Mesenchymal stem cell (in vitro differentiated cells and primary cell): ENCODE measurements at regions not wholly inside any gene's neighbourhood (a gene's known extent, or its start where the extent isn't known, plus 50 kb on each side); places are given as distances from the start of the nearest gene placed in this dataset.

Experiments used
- DNase-seq: peaks from one replicate; pipeline ENCODE4 v3.0.0-alpha.2; 2013
- H2AFZ ChIP-seq: one replicate; pipeline ENCODE4 v1.6.1; 2013; ENCODE audit warnings: low read depth, mild to moderate bottlenecking, control low read depth, inconsistent platforms, low read length, moderate library complexity
- H2AK5ac ChIP-seq: 2 replicates; pipeline ENCODE4 v1.6.1; 2013; ENCODE audit warnings: low read length, moderate library complexity, mild to moderate bottlenecking, inconsistent platforms; ENCODE audit not compliant: severe bottlenecking
- H2BK120ac ChIP-seq: one replicate; pipeline ENCODE4 v1.6.1; 2013; ENCODE audit warnings: low read depth, mild to moderate bottlenecking, inconsistent platforms, low read length, moderate library complexity
- H2BK12ac ChIP-seq, 2 experiments: one replicate each; pipeline ENCODE4 v1.6.1; 2013; ENCODE audit warnings: inconsistent platforms in 2 of 2, low read length in 2 of 2, mild to moderate bottlenecking in 2 of 2, moderate library complexity in 2 of 2, control low read depth in 1 of 2
- H2BK15ac ChIP-seq: one replicate; pipeline ENCODE4 v1.6.1; 2013; ENCODE audit warnings: mild to moderate bottlenecking, low read depth, inconsistent platforms; ENCODE audit not compliant: poor library complexity, severe bottlenecking
- H2BK5ac ChIP-seq: 2 replicates; pipeline ENCODE4 v1.6.1; 2013; ENCODE audit warnings: low read depth, mild to moderate bottlenecking, low read length, control low read depth, inconsistent platforms; ENCODE audit not compliant: poor library complexity, severe bottlenecking
- H3K14ac ChIP-seq, 2 experiments: one replicate each; pipeline ENCODE4 v1.6.1; 2013; ENCODE audit warnings: inconsistent platforms in 2 of 2, low read length in 2 of 2, control low read depth in 1 of 2, mild to moderate bottlenecking in 1 of 2, moderate library complexity in 1 of 2
- H3K18ac ChIP-seq, 2 experiments: one replicate each; pipeline ENCODE4 v1.6.1; 2013; ENCODE audit warnings: inconsistent platforms in 2 of 2, low read length in 2 of 2, control low read depth in 1 of 2, low read depth in 1 of 2, mild to moderate bottlenecking in 1 of 2
- H3K23ac ChIP-seq, 2 experiments: one replicate each; pipeline ENCODE4 v1.6.1; 2013; ENCODE audit warnings: inconsistent platforms in 2 of 2, low read length in 2 of 2, mild to moderate bottlenecking in 2 of 2, moderate library complexity in 2 of 2, control low read depth in 1 of 2
- H3K27ac ChIP-seq: 2 replicates; pipeline ENCODE4 v1.5.1; 2013; ENCODE audit warnings: mild to moderate bottlenecking, moderate library complexity, low read length, control low read depth, inconsistent platforms; ENCODE audit not compliant: poor library complexity, severe bottlenecking
- H3K27me3 ChIP-seq, 2 experiments: 2 replicates each; pipeline versions ENCODE4 v1.6.1 to v1.7.0; 2013; ENCODE audit warnings: low read length in 2 of 2, mild to moderate bottlenecking in 2 of 2, moderate library complexity in 2 of 2, control low read depth in 1 of 2, inconsistent platforms in 1 of 2; ENCODE audit not compliant: control insufficient read depth in 1 of 2, insufficient read depth in 1 of 2
- H3K36me3 ChIP-seq, 2 experiments: 2 replicates each; pipeline versions ENCODE4 v1.6.1 to v1.7.0; 2013; ENCODE audit warnings: low read length in 2 of 2, control low read depth in 1 of 2, inconsistent platforms in 1 of 2, low read depth in 1 of 2, mild to moderate bottlenecking in 1 of 2; ENCODE audit not compliant: insufficient read depth in 2 of 2, control insufficient read depth in 1 of 2
- H3K4ac ChIP-seq, 2 experiments: one replicate each; pipeline ENCODE4 v1.6.1; 2013; ENCODE audit warnings: inconsistent platforms in 2 of 2, low read length in 2 of 2, mild to moderate bottlenecking in 2 of 2, moderate library complexity in 2 of 2, control low read depth in 1 of 2, low read depth in 1 of 2
- H3K4me1 ChIP-seq: 2 replicates; pipeline ENCODE4 v1.6.1; 2013; ENCODE audit warnings: low read depth, low read length, control low read depth; ENCODE audit not compliant: control insufficient read depth, insufficient read depth
- H3K4me2 ChIP-seq: 2 replicates; pipeline ENCODE4 v1.6.1; 2013; ENCODE audit warnings: low read length, mild to moderate bottlenecking, inconsistent platforms; ENCODE audit not compliant: poor library complexity, severe bottlenecking
- H3K4me3 ChIP-seq, 2 experiments: 2 replicates each; pipeline versions ENCODE4 v1.5.1 to v1.7.0; 2013; ENCODE audit warnings: low read length in 2 of 2, mild to moderate bottlenecking in 2 of 2, control low read depth in 1 of 2, low read depth in 1 of 2; ENCODE audit not compliant: insufficient read depth in 1 of 2
- H3K79me1 ChIP-seq: replicated peaks from 2 replicates; pipeline ENCODE4 v1.6.1; 2013; ENCODE audit warnings: mild to moderate bottlenecking, control low read depth, low read length, inconsistent platforms; ENCODE audit not compliant: poor library complexity, severe bottlenecking
- H3K9ac ChIP-seq: 2 replicates; pipeline ENCODE4 v1.7.0; 2013; ENCODE audit warnings: mild to moderate bottlenecking, low read length, moderate library complexity
- H3K9me3 ChIP-seq: 2 replicates; pipeline ENCODE4 v1.7.0; 2013; ENCODE audit warnings: mild to moderate bottlenecking, low read length; ENCODE audit not compliant: control insufficient read depth
- H4K8ac ChIP-seq: one replicate; pipeline ENCODE4 v1.6.1; 2013; ENCODE audit warnings: inconsistent platforms, mild to moderate bottlenecking, low read length, moderate library complexity
- H4K91ac ChIP-seq: one replicate; pipeline ENCODE4 v1.6.1; 2013; ENCODE audit warnings: mild to moderate bottlenecking, low read length, inconsistent platforms
- WGBS: methylation state at CpG from one replicate; pipeline ENCODE4 v1.1.7; 2013; ENCODE audit warnings: mixed read lengths; 5-methylcytosine and 5-hydroxymethylcytosine counted together

DNA sequence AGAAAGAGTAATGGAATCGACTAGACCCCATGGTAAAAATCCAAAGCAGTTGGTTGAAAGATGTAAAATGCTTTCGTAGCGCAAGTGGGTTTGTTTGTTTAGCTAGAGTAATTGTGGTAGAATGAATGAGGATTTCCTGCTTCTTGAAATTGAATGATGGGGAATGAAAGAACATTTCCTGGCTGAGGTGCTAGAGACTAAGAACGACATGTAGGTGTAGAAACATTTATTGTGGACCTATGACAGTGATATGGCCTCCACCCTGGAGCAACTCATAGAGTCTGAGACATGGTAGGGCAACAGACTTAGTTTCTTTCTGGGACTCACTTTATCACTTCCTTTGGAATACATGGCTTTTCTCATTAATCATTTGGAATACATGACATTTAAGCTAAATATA is 467.6 kb upstream of the CFAP20DC start:
- H3K36me3 ChIP-seq = no peaks in the 10 kb centered on the region
- no peak overlapping the region for H4K8ac ChIP-seq
- H3K14ac ChIP-seq = no peak overlapping the region
- no peak overlapping the region for H3K4me3 ChIP-seq
- no peaks in the 10 kb centered on the region for H3K9me3 ChIP-seq
- H4K91ac ChIP-seq = no peak overlapping the region
- H2AFZ ChIP-seq = no peak overlapping the region
- H2BK120ac ChIP-seq = no peak overlapping the region
- H3K27me3 ChIP-seq = no peaks in the 10 kb centered on the region
- no peak overlapping the region for H2BK5ac ChIP-seq
- no peak for DNase-seq
- H3K4ac ChIP-seq = no peak overlapping the region
- H2BK15ac ChIP-seq = no peak overlapping the region
- no peak overlapping the region for H2AK5ac ChIP-seq
- H3K9ac ChIP-seq = no peak overlapping the region
- H3K79me1 ChIP-seq = no peaks in the 10 kb centered on the region
- H3K18ac ChIP-seq = no peak overlapping the region
- H2BK12ac ChIP-seq = no peak overlapping the region
- 64% methylated on average over 4 of the region's 4 CpGs for WGBS
- peaks cover 2% of the 10 kb centered on the region for H3K4me1 ChIP-seq
- no peak overlapping the region for H3K4me2 ChIP-seq
- H3K23ac ChIP-seq = no peak overlapping the region
- H3K27ac ChIP-seq = no peak overlapping the region

DNA sequence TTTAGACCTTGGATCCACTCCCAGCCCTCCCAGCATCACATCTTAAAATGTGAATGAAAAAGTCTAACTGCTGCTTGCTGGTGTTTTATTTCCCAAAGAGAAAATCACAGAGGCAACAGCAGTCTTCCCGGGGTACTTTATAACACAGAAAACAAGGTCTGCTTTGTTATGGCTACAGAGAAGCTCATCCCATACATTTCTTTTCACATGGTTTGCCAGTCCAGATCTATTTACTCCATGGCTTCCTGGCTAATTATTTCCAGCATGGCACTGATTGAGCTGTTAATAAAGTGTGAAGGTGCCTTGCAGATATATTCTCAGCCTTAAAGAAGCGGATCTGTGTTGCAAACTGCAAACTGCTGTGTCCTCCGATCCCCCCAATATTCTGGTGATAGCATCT is 466.1 kb upstream of the CFAP20DC start:
- Histone ChIP-seq H3K9ac (no peak overlapping the region), H2BK15ac (no peak overlapping the region), H3K14ac (no peak overlapping the region), H3K27me3 (no peaks in the 10 kb centered on the region), H3K36me3 (no peaks in the 10 kb centered on the region), H3K18ac (no peak overlapping the region), H2AK5ac (no peak overlapping the region), H3K27ac (no peak overlapping the region), H4K8ac (no peak overlapping the region), H2AFZ (no peak overlapping the region), H3K9me3 (no peaks in the 10 kb centered on the region), H2BK5ac (no peak overlapping the region), H3K4me2 (no peak overlapping the region), H2BK120ac (no peak overlapping the region), H2BK12ac (no peak overlapping the region), H3K4ac (no peak overlapping the region), H4K91ac (no peak overlapping the region), H3K4me3 (no peak overlapping the region), H3K4me1 (peaks cover 2% of the 10 kb centered on the region), H3K23ac (no peak overlapping the region), H3K79me1 (no peaks in the 10 kb centered on the region)
- DNase-seq = no peak
- WGBS = 90% methylated on average over 1 of the region's 3 CpGs

DNA sequence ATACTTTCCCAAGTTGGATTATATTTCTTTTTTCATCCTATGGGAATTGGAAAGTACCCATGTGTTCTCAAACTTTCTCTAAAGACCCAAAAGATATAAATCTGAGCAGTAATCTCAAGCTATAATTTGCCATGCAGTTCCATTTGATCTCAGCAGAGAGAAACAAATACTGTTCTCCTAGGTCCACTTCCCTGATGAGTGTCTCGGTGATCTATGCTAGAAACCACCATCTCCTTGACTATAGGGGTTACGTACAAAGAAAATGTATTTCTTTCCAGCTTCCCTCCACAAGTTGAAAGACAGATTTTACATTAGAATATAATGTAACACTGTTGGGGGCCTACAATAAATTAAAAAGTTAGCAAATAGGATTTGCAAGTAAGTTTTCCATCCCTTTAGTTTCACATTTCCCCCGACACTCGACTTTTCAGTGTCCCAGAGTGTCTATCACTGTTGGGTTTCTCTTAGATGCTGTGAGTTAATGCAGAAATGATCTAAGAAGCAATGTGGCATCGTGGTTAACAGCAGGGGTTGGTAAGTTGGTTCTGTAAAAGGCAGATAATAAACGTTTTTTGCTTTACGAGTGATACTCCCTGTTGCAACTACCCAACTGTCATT is 465.1 kb upstream of the CFAP20DC start:
- Histone ChIP-seq H3K9ac (no peak overlapping the region), H3K14ac (no peak overlapping the region), H3K9me3 (no peaks in the 10 kb centered on the region), H2BK15ac (no peak overlapping the region), H3K79me1 (no peaks in the 10 kb centered on the region), H3K27ac (no peak overlapping the region), H3K27me3 (no peaks in the 10 kb centered on the region), H4K8ac (no peak overlapping the region), H3K4me3 (no peak overlapping the region), H3K23ac (no peak overlapping the region), H3K4ac (no peak overlapping the region), H3K4me2 (no peak overlapping the region), H3K18ac (no peak overlapping the region), H2AK5ac (no peak overlapping the region), H3K36me3 (no peaks in the 10 kb centered on the region), H3K4me1 (peaks cover 2% of the 10 kb centered on the region), H2AFZ (no peak overlapping the region), H2BK12ac (no peak overlapping the region), H2BK5ac (no peak overlapping the region), H2BK120ac (no peak overlapping the region), H4K91ac (no peak overlapping the region)
- WGBS = 82% methylated on average over 4 of the region's 7 CpGs
- no peak for DNase-seq

DNA sequence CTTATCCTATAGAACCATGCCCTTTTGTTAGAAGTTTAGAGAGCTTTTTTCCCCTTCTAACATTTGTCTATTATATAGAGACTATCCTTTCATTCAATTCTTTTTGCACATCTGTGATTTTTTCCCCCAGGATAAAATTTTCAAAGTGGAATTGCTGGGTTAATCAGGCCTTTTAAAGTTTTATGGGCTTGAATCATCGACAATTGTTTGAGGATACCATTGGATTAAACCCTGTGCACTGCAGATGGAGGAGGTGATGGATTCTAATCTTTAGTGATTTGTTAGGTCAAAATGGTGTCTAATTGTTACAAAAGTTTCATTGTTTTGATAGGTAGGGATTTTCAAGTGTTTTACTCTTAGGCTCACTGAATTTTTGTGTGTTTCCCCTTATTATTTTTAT is 463.7 kb upstream of the CFAP20DC start:
- 100% methylated on average over 1 of the region's 1 CpG for WGBS
- Histone ChIP-seq H2BK5ac (no peak overlapping the region), H2BK12ac (no peak overlapping the region), H4K91ac (no peak overlapping the region), H3K4ac (no peak overlapping the region), H3K4me2 (no peak overlapping the region), H2BK15ac (no peak overlapping the region), H2AK5ac (no peak overlapping the region), H3K4me3 (no peak overlapping the region), H2AFZ (no peak overlapping the region), H3K79me1 (no peaks in the 10 kb centered on the region), H3K18ac (no peak overlapping the region), H3K27me3 (no peaks in the 10 kb centered on the region), H4K8ac (no peak overlapping the region), H3K4me1 (peaks cover 2% of the 10 kb centered on the region), H3K9me3 (no peaks in the 10 kb centered on the region), H3K36me3 (no peaks in the 10 kb centered on the region), H3K27ac (no peak overlapping the region), H3K23ac (no peak overlapping the region), H3K14ac (no peak overlapping the region), H3K9ac (no peak overlapping the region), H2BK120ac (no peak overlapping the region)
- DNase-seq = no peak
